BLaER1 treated with 17β-estradiol and CSF1 and Interleukin-3, amounts not matched to agents 10 nM and 100 nM (cell line): ENCODE measurements at regions not wholly inside any gene's neighbourhood (a gene's known extent, or its start where the extent isn't known, plus 50 kb on each side); places are given as distances from the start of the nearest gene placed in this dataset.
A peak's percentile ranks its signal among the peaks of the same experiment; 100 is the strongest.
"Not testable (repeated sequence)": the region's sequence is repeated elsewhere in the genome, so short reads cannot be mapped to it uniquely, and the experiment has no call there.

ENCODE experiments used
- H3K27ac ChIP-seq, 11 experiments: shearing (Covaris generic); formaldehyde crosslinking; 2 replicates each; pipeline ENCODE4 v1.8.1; 2022
- H3K27me3 ChIP-seq, 11 experiments: shearing (Covaris generic); formaldehyde crosslinking; 2 replicates each; pipeline ENCODE4 v1.8.1; 2022
- H3K36me3 ChIP-seq, 11 experiments: shearing (Covaris generic); formaldehyde crosslinking; 2 replicates each; pipeline ENCODE4 v1.8.1; 2022
- H3K4me1 ChIP-seq, 10 experiments: shearing (Covaris generic); formaldehyde crosslinking; 2 replicates each; pipeline ENCODE4 v1.8.1; 2022
- H3K4me2 ChIP-seq, 11 experiments: shearing (Covaris generic); formaldehyde crosslinking; 2 replicates each; pipeline ENCODE4 v1.8.1; 2022
- H3K4me3 ChIP-seq, 10 experiments: shearing (Covaris generic); formaldehyde crosslinking; 2 replicates each; pipeline ENCODE4 v1.8.1; 2022
- H3K9ac ChIP-seq, 11 experiments: shearing (Covaris generic); formaldehyde crosslinking; 2 replicates each; pipeline ENCODE4 v1.8.1; 2022
- H3K9me3 ChIP-seq, 11 experiments: shearing (Covaris generic); formaldehyde crosslinking; replicated peaks in 1 of 11; 2 replicates each; pipeline ENCODE4 v1.8.1; 2022
- H4K20me1 ChIP-seq, 11 experiments: shearing (Covaris generic); formaldehyde crosslinking; 2 replicates each; pipeline ENCODE4 v1.8.1; 2022
- Cebpa-rat ChIP-seq, 11 experiments: shearing (Covaris generic); IDR thresholded peaks; 2 replicates each; pipeline ENCODE4 v1.8.1; 2022

DNA sequence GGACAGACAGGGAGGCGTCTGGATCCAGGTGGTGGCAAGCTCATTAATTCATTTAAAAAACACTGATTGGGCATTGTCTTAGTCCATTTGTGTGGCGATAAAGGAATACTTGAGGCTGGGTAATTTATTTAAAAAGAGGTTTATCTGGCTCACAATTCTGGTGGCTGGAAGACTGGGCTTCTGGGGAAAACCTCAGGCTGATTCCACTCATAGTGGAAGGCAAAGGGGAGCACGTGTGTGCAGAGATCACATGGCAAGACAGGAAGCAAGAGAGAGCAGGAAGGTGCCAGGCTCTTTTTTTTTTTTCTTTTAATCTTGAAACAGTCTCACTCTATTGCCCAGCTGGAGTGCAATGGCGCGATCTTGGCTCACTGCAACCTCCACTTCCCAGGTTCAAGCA is 100.2 kb upstream of the METTL14 start:
- Histone ChIP-seq H3K4me3 (no peak overlapping the region), H3K9ac (no peak overlapping the region), H3K27me3 (no peaks in the 10 kb centered on the region), H3K36me3 (no peaks in the 10 kb centered on the region), H4K20me1 (no peaks in the 10 kb centered on the region), H3K4me2 (peak overlapping the region in 1 of 11 experiments; percentile 12; a peak in 1 of 22 replicates), H3K9me3 (no peaks in the 10 kb centered on the region), H3K4me1 (peaks cover 0 to 15% (median 5%) of the 10 kb centered on the region in 10 experiments; a peak in 5 of 20 replicates), H3K27ac (no peak overlapping the region)
- TF ChIP-seq Cebpa-rat (IDR thresholded peaks at IDR 0.05) = no peak

DNA sequence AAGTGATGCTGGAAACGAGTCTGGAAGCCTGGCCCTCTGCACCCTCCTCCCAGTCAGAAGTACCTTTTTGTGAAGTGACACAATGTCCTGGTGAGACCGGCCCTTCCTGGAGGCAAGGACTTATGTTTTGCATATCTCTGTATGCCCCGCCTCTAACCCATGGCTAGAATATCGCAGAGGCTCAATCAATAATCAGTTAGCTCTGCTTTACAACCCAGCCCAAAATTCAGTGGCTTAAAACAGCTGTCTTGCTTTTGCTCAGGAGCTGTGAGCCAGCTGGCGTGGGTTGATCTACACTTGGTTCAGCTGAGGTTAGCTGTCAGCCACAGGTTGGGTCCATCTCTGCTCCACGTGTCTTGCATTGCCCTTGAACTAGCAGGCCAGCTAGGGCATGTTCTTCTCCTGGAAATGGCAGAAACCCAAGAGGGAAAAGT is 98.8 kb upstream of the METTL14 start:
- Histone ChIP-seq H3K4me2 (no peak overlapping the region), H3K27me3 (no peaks in the 10 kb centered on the region), H3K9ac (no peak overlapping the region), H4K20me1 (no peaks in the 10 kb centered on the region), H3K9me3 (no peaks in the 10 kb centered on the region), H3K36me3 (no peaks in the 10 kb centered on the region), H3K4me3 (no peak overlapping the region), H3K4me1 (peaks cover 0 to 27% (median 5%) of the 10 kb centered on the region in 10 experiments; a peak in 9 of 20 replicates), H3K27ac (no peak overlapping the region)
- TF ChIP-seq Cebpa-rat (IDR thresholded peaks at IDR 0.05) = no peak

DNA sequence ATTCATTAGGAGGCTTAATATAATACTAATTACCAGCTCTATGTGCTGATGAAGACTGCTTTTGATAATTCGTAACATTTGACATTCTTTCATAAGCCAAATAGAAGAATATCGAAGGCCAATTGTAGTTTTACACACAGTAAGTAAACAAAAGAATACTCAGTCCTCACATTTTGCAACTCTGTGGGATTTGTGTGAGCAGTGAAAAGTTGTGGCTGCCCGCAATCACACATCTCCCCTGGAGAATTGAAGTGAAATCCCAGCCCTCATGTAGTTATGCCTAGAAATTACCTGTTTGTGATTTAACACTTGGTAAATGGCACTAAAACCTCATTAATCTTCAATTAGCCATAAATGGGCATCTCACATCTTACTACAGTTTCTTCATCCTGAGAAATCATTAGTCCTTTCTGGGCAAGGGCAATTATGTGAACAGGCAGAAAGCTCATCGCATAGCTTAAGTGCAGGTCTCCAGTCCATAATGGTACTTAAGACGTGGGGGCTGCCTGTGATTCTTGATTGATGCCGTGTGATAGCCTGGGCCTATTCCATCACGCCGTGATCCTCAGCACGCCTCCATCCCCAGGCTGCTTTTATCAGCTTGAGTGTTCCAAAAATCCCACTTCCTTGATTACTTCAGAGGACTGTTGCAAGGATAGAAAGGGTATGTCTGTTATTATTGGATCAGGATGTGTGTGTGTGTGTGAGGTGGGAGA is 97.9 kb upstream of the METTL14 start:
- Histone ChIP-seq H4K20me1 (no peaks in the 10 kb centered on the region), H3K4me1 (peaks cover 0 to 29% (median 5%) of the 10 kb centered on the region in 10 experiments; a peak in 9 of 20 replicates), H3K36me3 (no peaks in the 10 kb centered on the region), H3K4me2 (no peak overlapping the region), H3K9me3 (no peaks in the 10 kb centered on the region), H3K27ac (no peak overlapping the region), H3K9ac (no peak overlapping the region), H3K4me3 (no peak overlapping the region), H3K27me3 (no peaks in the 10 kb centered on the region)
- TF ChIP-seq Cebpa-rat (IDR thresholded peaks at IDR 0.05) = no peak

DNA sequence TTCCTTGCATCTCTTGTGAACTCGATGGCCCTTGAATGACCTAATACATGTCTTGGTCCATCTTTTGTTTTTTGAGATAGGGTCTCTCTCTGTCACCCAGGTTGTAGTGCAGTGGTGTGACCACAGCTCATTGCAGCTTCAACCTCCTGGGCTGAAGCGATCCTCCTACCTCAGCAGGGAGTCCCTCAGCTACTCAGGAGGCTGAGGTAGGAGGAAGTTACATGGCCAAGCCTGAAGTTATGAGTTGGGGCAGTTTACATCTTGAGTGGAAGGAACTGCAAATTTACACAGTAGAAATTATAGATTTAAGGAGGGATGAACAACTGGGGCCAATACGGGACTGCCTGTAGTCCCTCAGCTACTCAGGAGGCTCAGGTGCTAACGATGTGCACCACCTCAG is 97.2 kb upstream of the METTL14 start:
- Histone ChIP-seq H3K9me3 (no peaks in the 10 kb centered on the region), H3K4me2 (no peak overlapping the region)

DNA sequence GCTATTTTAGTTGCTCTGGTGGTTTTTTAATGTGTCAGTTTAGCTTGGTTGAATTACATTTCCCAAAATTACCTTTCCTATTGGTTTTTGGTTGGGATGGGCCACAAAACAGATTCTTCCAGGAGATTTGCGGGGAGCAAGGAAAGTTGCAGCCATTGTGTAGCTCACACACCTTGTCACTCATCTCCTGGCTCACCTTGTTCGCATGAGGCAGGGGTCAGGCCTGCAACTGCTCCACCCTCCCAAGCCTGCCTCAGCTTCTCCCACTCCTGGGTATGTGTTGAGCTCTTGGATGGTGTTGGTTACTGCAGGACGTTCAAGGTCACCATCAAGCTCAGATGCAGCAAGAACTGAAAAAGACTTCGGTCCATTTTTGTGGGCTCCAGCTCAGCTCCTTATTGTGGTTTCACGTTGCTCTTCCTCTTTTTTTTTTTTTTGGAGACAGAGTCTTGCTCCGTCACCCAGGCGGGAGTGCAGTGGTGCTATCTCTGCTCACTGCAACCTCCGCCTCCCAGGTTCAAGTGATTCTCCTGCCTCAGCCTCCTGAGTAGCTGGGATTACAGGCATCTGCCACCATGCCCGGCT is 95.6 kb upstream of the METTL14 start:
- no peak for TF ChIP-seq Cebpa-rat (IDR thresholded peaks at IDR 0.05)
- Histone ChIP-seq H3K4me2 (peak overlapping the region in 2 of 11 experiments; percentile 5 to 53; a peak in 3 of 22 replicates), H3K27me3 (no peaks in the 10 kb centered on the region), H3K9ac (no peak overlapping the region), H3K36me3 (peaks cover 0 to 2% (median 0%) of the 10 kb centered on the region in 11 experiments; a peak in 2 of 22 replicates), H3K9me3 (no peaks in the 10 kb centered on the region), H3K4me3 (no peak overlapping the region), H4K20me1 (no peaks in the 10 kb centered on the region), H3K27ac (no peak overlapping the region), H3K4me1 (peaks cover 0 to 33% (median 5%) of the 10 kb centered on the region in 10 experiments; a peak in 9 of 20 replicates)

More for the DNA sequence above, 97.2 kb upstream of the METTL14 start:
- H3K4me1 ChIP-seq = peaks cover 0 to 33% (median 5%) of the 10 kb centered on the region in 10 experiments; a peak in 9 of 20 replicates
- no peaks in the 10 kb centered on the region for H3K36me3 ChIP-seq
- no peak for TF ChIP-seq Cebpa-rat (IDR thresholded peaks at IDR 0.05)
- no peak overlapping the region for H3K4me3 ChIP-seq
- H3K27me3 ChIP-seq = no peaks in the 10 kb centered on the region
- H3K9ac ChIP-seq = no peak overlapping the region
- H3K27ac ChIP-seq = no peak overlapping the region
- H4K20me1 ChIP-seq = no peaks in the 10 kb centered on the region

DNA sequence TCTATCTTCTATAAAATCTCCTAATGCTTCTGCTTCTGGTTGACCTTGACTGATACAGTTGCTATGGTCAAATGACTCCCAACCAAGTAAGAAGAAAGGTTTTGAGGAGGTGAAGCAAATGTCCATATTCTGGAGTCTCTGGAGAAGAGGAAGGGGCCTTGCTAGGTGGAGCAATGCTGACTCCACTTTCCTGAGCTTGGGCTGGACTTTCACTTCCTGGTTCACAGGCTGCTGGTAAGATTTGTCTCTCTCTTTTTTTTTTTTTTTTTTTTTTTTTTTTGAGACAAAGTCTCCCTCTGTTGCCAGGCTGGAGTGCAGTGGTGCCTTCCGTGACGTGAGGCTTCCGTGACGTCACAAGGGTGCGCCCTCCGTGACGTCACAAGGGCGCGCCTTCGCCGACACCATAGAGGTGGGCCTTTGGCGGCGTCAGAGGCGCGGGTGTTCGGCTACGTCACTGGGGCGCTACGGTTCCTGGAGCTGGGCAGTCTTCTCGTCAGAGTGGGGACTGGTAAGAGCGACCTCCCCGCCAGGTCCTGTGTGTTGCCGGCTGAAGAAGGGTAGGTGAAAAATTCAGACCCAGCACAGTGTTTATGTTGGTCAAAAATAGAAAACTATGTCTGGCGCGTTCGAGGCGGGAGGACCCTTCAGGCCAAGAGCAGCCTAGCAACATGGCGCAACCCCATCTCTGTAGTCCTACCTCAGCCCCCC is 93.7 kb upstream of the METTL14 start:
- Histone ChIP-seq H3K4me2 (peak overlapping the region; percentile 24 to 85 (median 69); a peak in 21 of 22 replicates), H3K27ac (peak overlapping the region; percentile 70 to 90 (median 80)), H3K9ac (peak overlapping the region; percentile 74 to 87 (median 79)), H3K4me1 (peaks cover 0 to 26% (median 2%) of the 10 kb centered on the region in 10 experiments; a peak in 8 of 20 replicates), H3K4me3 (peak overlapping the region; percentile 59 to 75 (median 67))
- H3K36me3 ChIP-seq, H4K20me1 ChIP-seq, H3K9me3 ChIP-seq, H3K27me3 ChIP-seq: not testable (repeated sequence)

DNA sequence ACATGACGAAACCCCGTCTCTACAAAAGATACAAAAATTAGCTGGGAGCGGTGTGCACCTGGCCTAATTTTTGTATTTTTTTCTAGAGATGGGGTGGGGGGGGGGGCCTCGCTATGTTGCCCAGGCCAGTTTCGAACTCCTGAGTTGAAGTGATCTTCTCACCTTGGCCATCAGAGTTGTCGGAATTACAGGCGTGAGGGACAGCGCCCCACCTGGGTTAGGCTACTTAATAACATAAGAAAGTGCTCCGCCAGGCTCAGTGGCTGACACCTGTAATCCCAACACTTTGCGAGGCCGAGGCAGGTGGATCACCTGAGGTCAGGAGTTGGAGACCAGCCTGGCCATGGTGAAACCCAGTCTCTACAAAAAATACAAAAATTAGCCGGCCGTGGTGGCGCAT is 92.9 kb upstream of the METTL14 start:
- not testable (repeated sequence) for H3K36me3 ChIP-seq, H3K27me3 ChIP-seq, H4K20me1 ChIP-seq, H3K9me3 ChIP-seq
- Histone ChIP-seq H3K9ac (peak overlapping the region; percentile 74 to 87 (median 79); a peak in 21 of 22 replicates), H3K27ac (peak overlapping the region; percentile 70 to 90 (median 80); a peak in 18 of 22 replicates), H3K4me2 (peak overlapping the region; percentile 24 to 85 (median 69)), H3K4me1 (peaks cover 0 to 26% (median 2%) of the 10 kb centered on the region in 10 experiments; a peak in 8 of 20 replicates), H3K4me3 (peak overlapping the region; percentile 59 to 75 (median 67))

DNA sequence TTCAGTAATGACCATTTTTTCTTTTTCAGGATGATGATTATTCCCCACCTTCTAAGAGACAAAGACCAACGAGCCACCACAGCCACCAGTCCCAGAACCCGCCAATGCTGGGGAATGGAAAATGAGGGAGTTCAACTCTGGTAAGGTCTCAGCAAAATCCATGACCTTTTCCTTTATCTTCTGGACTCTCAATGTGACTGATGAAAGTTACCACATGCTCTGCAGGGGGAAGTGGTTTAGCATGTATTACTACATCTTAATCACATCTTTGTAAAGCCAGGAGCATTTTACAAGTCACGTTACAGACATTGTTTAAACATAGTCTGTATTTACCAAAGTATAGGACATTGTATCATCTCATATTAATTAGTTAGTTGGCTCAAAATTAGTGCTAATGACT is 89.3 kb upstream of the METTL14 start:
- H3K36me3 ChIP-seq = peaks cover 0 to 13% (median 6%) of the 10 kb centered on the region in 11 experiments; a peak in 6 of 22 replicates
- not testable (repeated sequence) for H4K20me1 ChIP-seq, H3K9ac ChIP-seq, H3K27me3 ChIP-seq, H3K9me3 ChIP-seq, H3K27ac ChIP-seq, H3K4me2 ChIP-seq, H3K4me3 ChIP-seq, H3K4me1 ChIP-seq

DNA sequence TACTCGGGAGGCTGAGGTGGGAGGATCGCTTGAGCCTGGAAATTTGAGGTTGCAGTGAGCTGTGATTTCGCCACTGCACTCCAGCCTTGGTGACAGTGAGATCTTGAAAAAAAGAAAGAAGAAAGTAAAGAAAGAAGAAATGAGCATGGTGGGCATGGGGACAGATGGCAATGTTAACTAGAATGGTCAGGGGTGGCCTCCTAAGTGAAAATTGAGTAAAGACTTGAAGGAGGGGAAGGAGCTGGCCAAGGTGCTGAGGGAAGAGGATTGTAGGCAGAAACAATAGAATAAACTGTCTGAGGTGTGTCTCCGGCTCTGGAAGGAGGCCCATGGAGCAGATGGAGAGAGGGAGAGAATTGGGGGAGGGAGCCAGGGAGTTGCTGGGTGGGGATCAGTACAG is 60.1 kb upstream of the METTL14 start:
- not testable (repeated sequence) for H3K27ac ChIP-seq, H3K4me3 ChIP-seq, H3K4me1 ChIP-seq, H3K9me3 ChIP-seq, H4K20me1 ChIP-seq, H3K4me2 ChIP-seq, H3K27me3 ChIP-seq, H3K9ac ChIP-seq
- H3K36me3 ChIP-seq = peaks cover 0 to 18% (median 5%) of the 10 kb centered on the region in 11 experiments; a peak in 7 of 22 replicates

DNA sequence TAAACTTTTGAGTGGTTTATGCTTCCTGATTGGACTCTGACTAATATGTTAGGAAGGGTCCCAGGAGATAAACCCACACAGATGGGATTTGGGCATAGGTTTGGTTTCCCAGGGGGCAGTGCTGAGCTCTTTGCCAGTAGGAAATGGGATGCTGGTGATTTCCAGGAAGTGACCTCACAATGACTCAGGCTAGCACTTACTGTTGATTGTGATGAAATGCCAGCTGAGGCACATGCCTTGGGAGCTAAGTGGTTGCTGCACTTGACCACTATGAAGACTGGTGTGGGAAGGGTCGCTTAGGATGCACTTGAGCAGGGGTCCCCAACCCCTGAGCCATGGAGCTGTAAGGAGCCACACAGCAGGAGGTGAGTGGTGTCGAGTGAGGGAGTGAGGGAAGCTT is 55.5 kb upstream of the METTL14 start:
- H3K4me2 ChIP-seq, H3K9me3 ChIP-seq, H3K9ac ChIP-seq, H4K20me1 ChIP-seq, H3K4me3 ChIP-seq, H3K4me1 ChIP-seq, H3K27me3 ChIP-seq: not testable (repeated sequence)
- Histone ChIP-seq H3K27ac (0 out of 22 replicates have a peak overlapping the region, but pooled peaks of 1 of the 11 experiments have one; percentile 15), H3K36me3 (peaks cover 6 to 53% (median 20%) of the 10 kb centered on the region in 11 experiments; a peak in 18 of 22 replicates)

DNA sequence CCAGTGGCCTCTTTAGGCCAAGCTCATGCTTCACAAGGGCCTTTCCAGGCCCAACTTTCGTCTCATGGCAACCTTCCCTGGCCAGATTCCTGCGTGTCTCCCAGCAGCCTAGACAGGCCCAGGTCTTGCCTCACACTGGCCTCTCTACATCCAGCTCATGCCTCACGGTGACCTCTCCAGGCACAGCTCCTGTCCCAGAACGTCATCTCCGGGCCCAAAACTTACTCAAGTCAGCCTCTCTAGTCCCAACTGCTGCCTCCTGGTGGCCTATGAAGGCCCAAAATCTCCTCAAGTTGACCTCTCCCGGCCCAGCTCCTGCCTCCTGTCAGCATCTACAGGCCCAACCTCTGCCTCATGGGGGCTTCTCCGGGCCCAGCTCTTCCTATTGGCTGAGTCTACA is 54.3 kb upstream of the METTL14 start:
- not testable (repeated sequence) for H3K4me1 ChIP-seq

DNA sequence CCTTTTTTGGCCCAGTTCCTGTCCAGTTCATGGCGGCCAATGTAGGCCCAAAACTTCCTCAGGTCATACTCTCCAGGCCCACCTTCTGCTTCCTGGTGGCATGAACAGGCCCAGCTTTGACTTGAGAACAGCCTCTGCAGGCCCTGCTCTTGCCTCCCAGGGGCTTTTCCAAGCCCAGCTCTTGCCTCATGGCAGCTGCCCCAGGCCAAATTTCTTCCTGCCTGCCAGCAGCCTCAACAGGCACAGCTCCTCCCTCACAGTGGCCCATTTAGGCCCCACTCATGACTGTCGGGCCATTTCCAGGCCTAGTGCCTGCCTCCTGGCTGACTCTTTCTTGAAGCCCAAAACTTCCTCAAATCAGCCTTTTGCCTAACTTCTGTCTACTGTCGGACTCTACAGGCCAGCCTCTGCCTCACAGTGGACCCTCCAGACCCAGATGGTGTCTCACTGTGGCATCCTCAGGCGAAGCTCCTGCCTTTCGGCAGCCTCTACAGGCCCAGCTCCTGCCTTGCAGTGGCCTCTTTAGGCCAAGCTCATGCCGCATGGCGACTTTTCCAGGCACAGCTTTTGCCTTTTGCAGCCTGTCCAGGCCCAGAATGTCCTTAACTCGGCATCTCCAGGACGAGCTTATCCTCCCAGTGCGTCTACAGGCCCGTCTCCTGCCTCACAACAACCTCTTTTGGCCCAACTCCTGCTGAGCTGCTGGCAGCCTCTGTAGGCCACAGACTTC is 53.7 kb upstream of the METTL14 start:
- H3K4me2 ChIP-seq, H3K4me1 ChIP-seq, H4K20me1 ChIP-seq, H3K27ac ChIP-seq, H3K27me3 ChIP-seq, H3K9ac ChIP-seq, H3K4me3 ChIP-seq, H3K9me3 ChIP-seq: not testable (repeated sequence)
- peaks cover 6 to 53% (median 20%) of the 10 kb centered on the region in 11 experiments; a peak in 18 of 22 replicates for H3K36me3 ChIP-seq

More for the DNA sequence above, 54.3 kb upstream of the METTL14 start:
- not testable (repeated sequence) for H3K9ac ChIP-seq, H3K4me3 ChIP-seq, H4K20me1 ChIP-seq, H3K27ac ChIP-seq, H3K27me3 ChIP-seq, H3K9me3 ChIP-seq, H3K4me2 ChIP-seq
- H3K36me3 ChIP-seq = peaks cover 6 to 53% (median 20%) of the 10 kb centered on the region in 11 experiments; a peak in 18 of 22 replicates
